ENCODE measurements at regions not wholly inside any gene's neighbourhood (a gene's known extent, or its start where the extent isn't known, plus 50 kb on each side); places are given as distances from the start of the nearest gene placed in this dataset.

DNA sequence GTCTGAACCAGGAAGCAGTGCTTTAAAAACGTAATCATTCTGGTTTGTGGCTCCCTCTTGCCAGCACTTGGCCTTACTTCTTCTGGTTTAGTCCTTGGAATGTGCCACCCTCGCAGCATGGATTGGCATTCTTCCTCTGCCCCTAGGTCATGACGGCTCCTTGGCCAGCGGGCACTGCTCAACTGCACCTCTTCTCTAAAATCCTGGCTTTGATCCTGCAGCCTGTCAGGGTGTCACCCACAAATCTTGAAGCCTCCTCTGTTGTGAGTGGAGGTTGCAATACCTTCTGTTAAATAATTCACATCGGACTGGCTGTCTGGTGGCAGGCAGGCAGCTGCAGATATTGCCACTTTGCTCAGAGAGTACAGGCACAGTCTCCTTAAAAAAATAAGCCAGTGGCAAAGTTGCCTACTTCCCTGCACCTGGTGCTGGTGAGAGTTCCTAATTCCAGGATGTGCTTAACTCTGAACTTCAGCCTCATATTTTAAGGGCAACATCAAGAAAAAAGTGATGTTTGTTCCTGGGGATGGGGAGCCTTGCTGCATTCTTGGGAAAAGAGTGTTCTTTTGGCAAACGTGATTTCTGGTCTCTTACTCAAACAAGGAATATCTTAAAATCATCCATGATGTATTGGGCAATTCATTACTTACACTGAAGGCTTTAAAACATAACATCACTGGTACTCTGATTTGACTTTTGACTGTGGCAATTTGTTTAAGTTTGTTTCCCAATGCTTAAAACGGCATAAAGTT, 179.8 kb downstream of the FOXA2 start:
- DNase-seq (ENCODE audit: low spot score): peak; percentile 46

DNA sequence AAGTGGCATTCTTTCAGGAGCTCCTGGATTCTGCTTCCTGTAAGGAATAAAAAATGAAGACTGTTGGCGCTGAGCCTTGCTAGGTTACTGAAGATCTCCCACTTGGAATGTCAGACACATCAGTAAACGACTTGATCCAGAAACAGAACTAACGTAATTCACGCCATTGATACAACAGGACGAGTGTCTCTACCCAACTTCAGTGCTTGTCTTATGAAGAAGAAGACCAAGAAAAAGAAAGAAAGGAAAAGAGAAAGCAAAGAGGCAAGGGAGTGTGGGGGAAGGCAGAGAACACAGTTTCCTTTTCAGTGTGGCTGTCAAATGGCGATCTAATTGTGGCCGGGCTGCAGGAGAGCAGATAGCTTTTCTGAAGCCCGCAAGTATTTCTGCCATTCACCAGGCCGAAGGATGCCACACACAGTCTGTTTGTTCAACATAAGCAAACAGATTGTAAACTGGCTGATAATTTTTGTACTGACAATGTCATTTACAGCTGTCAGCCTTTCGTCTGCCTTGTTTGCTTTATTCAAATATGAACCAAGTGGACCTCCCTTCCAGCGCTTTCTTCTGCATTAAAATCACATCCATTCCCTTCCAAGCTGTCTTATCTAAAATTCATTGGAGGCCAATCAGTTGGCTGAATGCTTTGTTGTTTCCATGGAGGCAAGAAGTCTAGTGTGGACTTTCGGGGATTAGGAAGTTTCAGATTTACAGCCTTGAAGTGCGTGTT, 180.6 kb downstream of the FOXA2 start:
- DNase-seq (ENCODE audit: low spot score): peak; percentile 25

DNA sequence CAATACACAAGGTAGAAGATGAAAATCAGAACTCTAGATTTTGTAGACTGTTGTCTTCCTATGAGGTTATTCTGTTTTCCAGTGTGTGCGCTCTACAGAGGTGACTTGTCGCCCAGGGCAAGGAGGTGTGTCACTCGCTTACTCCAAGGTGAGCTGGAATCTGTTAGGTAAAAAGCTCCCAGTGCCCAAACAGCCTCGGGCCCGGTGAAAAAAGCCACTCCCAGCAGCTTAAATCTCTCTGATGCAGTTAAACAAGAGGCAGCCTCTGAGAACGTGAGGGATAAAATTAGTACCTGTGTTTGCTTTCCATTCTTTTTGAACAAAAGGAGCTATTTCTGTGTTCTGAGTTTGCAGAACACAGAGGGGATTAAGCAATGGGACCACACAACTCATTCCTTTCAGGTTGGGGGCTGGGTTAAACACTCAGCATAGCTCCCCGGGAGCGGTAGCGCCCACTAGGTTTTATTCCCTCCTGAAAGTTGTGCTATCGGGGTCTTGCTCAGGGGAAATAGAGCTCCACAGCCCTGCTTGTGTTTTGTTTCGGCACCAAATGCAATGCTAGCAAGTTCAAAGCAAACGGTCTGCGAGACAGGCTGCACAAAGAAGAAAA, 181.2 kb downstream of the FOXA2 start:
- peak; percentile 24 for DNase-seq (ENCODE audit: low spot score)

- no peak for DNase-seq (ENCODE audit: low spot score)
These were observed 181.8 kb downstream of the FOXA2 start for GRCh38 chr20:22402550-22402949.

- no peak for DNase-seq (ENCODE audit: low spot score)
These were observed 183.9 kb downstream of the FOXA2 start for GRCh38 chr20:22400440-22400839.

DNA sequence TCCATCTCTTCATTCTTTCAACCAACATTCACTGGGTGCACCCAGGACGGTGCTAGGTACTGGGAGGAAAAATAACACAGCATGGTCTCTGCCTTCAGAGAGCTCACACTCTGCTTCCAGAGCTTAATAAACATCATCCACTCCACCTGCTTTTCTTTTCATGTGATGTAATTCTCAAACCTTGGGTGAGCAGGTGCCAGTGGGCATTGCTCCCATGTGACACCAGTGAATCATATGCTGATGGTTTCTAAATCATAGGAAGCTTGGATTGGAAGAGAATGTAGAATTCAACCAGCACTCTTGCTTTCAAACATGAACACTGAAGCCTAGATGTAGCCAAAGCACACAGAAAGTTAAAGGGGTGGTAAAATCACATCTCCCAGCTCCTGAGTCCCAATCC, 189.8 kb downstream of the FOXA2 start:
- DNase-seq (ENCODE audit: low spot score): peak; percentile 59

GRCh38 chr20:22390543-22390903, 193.8 kb downstream of the FOXA2 start:
- DNase-seq (ENCODE audit: low spot score): no peak

DNA sequence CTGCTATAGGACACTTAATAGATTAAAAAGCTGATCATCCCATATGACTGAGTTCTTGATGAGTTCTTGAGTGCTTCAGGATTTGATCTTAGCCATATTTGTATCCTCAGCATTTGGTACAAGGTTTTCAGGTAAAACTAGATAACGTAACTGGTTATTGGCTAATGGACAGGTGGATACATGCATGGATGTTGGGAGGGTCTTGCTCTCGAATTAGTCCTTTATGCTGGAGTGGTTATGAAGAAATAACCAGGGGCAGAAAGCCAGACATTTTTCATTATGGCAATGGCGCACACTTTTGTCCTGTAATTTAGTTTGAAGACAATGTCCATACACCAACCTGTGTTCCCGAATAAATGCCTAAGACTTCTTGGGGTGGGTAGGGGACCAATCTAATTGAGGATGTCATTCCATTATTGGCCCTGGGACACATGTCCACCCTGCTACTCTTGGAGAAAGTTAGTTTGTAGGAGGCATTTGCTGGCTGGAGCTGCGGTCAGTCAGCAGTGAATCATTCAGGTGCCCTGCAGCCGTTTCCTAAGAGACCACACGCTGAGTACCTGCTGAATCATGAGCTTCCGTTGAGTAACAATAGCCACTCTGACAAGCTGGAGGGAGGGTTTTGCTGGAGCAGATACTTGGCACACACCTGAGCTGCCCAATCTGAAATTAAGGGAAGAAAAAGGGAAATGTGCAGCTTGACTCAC, 194.4 kb downstream of the FOXA2 start:
- DNase-seq (ENCODE audit: low spot score): peak; percentile 98

DNA sequence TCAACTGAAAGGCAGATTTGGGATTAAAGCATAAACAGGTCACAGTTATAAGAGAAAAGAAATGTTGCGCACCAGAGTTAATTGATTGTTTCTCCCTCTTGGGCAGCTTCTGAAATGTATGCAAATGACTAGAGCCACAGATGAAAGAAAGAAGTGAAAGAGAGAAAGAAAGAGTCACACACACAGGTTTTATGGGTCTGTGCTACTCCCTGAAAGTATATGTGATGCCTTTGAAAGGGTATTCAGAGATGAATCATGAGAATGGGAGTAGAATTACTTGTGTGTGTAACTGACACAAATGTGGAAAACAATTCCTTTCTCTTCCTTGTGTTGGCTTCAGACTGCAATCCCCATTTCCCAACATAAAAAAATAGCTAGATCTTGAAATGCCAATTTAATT, 196.9 kb downstream of the FOXA2 start:
- no peak for DNase-seq (ENCODE audit: low spot score)

GRCh38 chr20:22386306-22386623, 198.1 kb downstream of the FOXA2 start:
- DNase-seq (ENCODE audit: low spot score): no peak

- peak; percentile 41 for DNase-seq (ENCODE audit: low spot score)
These were observed 198.6 kb downstream of the FOXA2 start for GRCh38 chr20:22385602-22386305.

- DNase-seq (ENCODE audit: low spot score): no peak
These were observed 199.4 kb downstream of the FOXA2 start for GRCh38 chr20:22384978-22385377.

GRCh38 chr20:22383156-22383555, 201.2 kb downstream of the FOXA2 start:
- no peak for DNase-seq (ENCODE audit: low spot score)

GRCh38 chr20:22382742-22383141, 201.6 kb downstream of the FOXA2 start:
- DNase-seq (ENCODE audit: low spot score): no peak

DNA sequence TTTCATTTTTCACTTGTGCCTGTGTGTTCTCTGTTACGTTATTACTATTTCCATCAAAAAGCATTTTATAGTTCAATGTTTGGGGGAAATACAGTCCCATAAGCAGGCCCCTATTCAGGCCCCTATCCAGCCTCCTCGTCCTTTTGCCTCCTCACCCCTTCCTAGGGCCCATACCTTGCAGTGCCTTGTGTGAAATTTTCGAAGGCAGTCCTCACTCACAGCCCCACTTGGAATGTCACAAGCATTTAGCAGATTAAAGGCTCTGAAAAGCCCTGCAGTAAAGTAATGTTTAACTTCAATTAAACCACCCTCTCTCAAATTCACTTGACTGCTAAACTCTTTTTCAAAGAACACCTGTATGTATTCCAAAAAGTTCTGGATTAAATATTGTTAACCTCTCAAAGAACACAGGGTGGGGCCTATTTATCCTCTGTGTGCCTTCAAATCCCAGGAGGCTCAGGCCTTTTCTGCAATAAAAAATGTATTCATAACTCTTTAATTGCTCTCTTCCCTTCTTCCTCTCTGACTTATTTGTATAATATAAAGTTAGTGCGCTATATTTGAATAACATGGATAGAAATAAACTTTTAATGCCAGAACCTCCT, 202.5 kb downstream of the FOXA2 start:
- DNase-seq (ENCODE audit: low spot score): no peak

DNA sequence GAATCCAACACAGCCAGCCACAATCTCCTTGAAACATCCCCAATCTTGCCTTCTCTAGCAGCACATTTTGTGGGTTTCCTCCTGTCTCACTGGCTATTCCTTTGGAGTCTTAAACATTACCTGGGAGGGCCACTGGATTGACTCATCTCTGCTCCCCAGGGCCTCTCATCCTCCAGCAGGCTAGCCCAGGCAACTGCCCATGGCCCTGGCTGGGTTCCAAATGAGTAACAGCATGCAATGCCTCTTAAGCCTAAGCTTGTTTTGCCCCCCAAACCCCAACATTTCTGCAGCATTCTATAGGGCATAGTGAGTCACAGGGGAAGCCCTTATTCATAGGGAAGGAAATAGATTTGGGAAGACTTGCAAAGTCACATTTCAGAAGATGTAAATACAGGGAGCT, 204.9 kb downstream of the FOXA2 start:
- peak; percentile 93 for DNase-seq (ENCODE audit: low spot score)

DNA sequence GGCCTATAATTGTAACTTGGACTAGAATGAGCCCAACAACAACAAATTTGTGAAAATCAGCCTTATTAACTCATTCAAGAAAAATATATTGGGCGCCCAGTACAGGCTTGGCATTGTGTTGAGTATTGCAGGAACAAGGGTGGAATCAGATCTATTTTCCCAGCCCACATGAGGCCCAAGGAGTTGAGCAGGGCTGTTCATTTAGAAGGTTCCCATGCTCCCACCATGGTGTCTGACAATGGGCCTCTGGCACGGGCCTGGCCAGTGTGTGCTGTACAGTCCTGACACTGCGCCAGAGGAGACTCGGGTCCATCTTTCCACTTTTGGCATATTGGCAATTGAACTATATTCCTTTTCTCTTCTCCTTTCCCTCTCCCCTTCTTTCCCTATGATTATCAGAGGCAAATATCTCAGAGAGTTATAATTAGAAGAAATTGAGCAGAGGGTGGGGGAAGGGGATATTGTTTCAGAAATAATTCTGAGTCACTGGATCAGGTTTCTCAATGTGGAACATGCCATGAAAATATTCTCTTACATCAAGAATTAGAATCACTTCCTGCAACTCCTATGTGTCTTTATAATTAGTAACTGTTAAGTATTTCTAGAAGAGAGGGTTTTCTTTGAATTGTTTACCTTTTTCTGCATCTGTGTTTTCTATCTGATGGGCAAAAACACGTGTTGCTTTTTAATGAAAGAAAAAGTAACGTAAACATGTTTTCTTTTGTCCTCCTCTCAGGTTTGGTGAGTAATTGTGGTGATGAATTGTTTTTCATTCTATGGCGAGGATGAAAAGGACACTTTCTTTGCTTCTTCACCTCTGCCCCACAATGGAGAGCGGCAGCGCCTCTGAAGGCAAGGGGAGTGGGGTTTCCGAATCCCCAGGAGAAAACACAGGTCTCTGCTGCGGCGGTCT, 209.4 kb downstream of the FOXA2 start:
- no peak for DNase-seq (ENCODE audit: low spot score)

GRCh38 chr20:22374066-22374465, 210.3 kb downstream of the FOXA2 start:
- no peak for DNase-seq (ENCODE audit: low spot score)

GRCh38 chr20:22373164-22373895, 211.0 kb downstream of the FOXA2 start:
- no peak for DNase-seq (ENCODE audit: low spot score)

- no peak for DNase-seq (ENCODE audit: low spot score)
These were observed 212.5 kb downstream of the FOXA2 start for GRCh38 chr20:22371843-22372242.

Measured in kidney tubule cell (primary cell).